T-helper 2 cell (primary cell): ENCODE measurements at regions not wholly inside any gene's neighbourhood (a gene's known extent, or its start where the extent isn't known, plus 50 kb on each side); places are given as distances from the start of the nearest gene placed in this dataset.
"Not testable (repeated sequence)": the region's sequence is repeated elsewhere in the genome, so short reads cannot be mapped to it uniquely, and the experiment has no call there.

Experiments used
- DNase-seq, 5 experiments: peaks; one replicate each; pipeline versions ENCODE4 v3.0.0 to v3.0.0-alpha.2; 2012 to 2022

- DNase-seq, result no peak
Observed at GRCh38 chr18:71471963-71472725, 1072.0 kb downstream of the CBLN2 start.

- DNase-seq, result no peak
Observed at GRCh38 chr18:71456206-71456605, 1087.9 kb downstream of the CBLN2 start.

GRCh38 chr18:71450257-71450656 lies 1093.9 kb downstream of the CBLN2 start:
- DNase-seq, result no peak

- DNase-seq, result no peak
Observed at GRCh38 chr18:71443706-71444480, 1100.2 kb downstream of the CBLN2 start.

- no peak for DNase-seq
Observed at GRCh38 chr18:71442731-71443141, 1101.4 kb downstream of the CBLN2 start.

- no peak for DNase-seq
Observed at GRCh38 chr18:71441156-71441555, 1103.0 kb downstream of the CBLN2 start.

GRCh38 chr18:71437511-71437910 lies 1106.6 kb downstream of the CBLN2 start:
- DNase-seq, result no peak

- no peak for DNase-seq
Observed at GRCh38 chr18:71433373-71433772, 1110.8 kb downstream of the CBLN2 start.

GRCh38 chr18:71431689-71432088 lies 1112.5 kb downstream of the CBLN2 start:
- DNase-seq, result no peak

GRCh38 chr18:71431171-71431570 lies 1113.0 kb downstream of the CBLN2 start:
- DNase-seq, result no peak

- DNase-seq, result no peak
Observed at GRCh38 chr18:71426441-71426840, 1117.7 kb downstream of the CBLN2 start.

- no peak for DNase-seq
Observed at GRCh38 chr18:71405169-71405809, 1116.4 kb downstream of the SOCS6 start.

GRCh38 chr18:71403501-71403900 lies 1114.7 kb downstream of the SOCS6 start:
- DNase-seq, result no peak

- peak in 1 of 5 experiments; percentile 0 for DNase-seq
Observed at GRCh38 chr18:71398531-71398930, 1109.7 kb downstream of the SOCS6 start.

- no peak for DNase-seq
Observed at GRCh38 chr18:71388148-71388547, 1099.3 kb downstream of the SOCS6 start.

- no peak for DNase-seq
Observed at GRCh38 chr18:71374294-71375000, 1085.6 kb downstream of the SOCS6 start.

GRCh38 chr18:71371951-71372605 lies 1083.2 kb downstream of the SOCS6 start:
- no peak for DNase-seq

- DNase-seq, result no peak
Observed at GRCh38 chr18:71370671-71371445, 1082.0 kb downstream of the SOCS6 start.

GRCh38 chr18:71370095-71370494 lies 1081.2 kb downstream of the SOCS6 start:
- no peak for DNase-seq

GRCh38 chr18:71362140-71362539 lies 1073.3 kb downstream of the SOCS6 start:
- DNase-seq, result no peak

GRCh38 chr18:71355599-71355998 lies 1066.8 kb downstream of the SOCS6 start:
- DNase-seq, result not testable (repeated sequence)

- DNase-seq, result no peak
Observed at GRCh38 chr18:71352618-71353017, 1063.8 kb downstream of the SOCS6 start.
